Esophagus squamous epithelium (tissue), 5 donors: ENCODE measurements at regions not wholly inside any gene's neighbourhood (a gene's known extent, or its start where the extent isn't known, plus 50 kb on each side); places are given as distances from the start of the nearest gene placed in this dataset.

Experiments
- DNase-seq: peaks from one replicate; lab custom pipeline; 2025; lab: John Stamatoyannopoulos, UW
- H3K27ac ChIP-seq, 4 donors: fragments of 200-600 bp; sonication (generic); one replicate each; pipeline ENCODE4 v1.5.1; 2016 to 2019; ENCODE audit warnings: mild to moderate bottlenecking in 1 of 4
- H3K27me3 ChIP-seq, 4 donors: fragments of 200-600 bp; sonication (generic); 1 replicate in 3 of 4; 2 replicates in 1 of 4; pipeline versions ENCODE4 v1.5.1 to v1.6.0; 2017 to 2021; ENCODE audit warnings: antibody characterized with exemption in 1 of 4
- H3K36me3 ChIP-seq, 3 donors: fragments of 200-600 bp; sonication (generic); one replicate each; pipeline ENCODE4 v1.5.1; 2016 to 2019
- H3K4me1 ChIP-seq, 3 donors: fragments of 200-600 bp; sonication (generic); one replicate each; pipeline ENCODE4 v1.5.1; 2017 to 2019
- H3K4me3 ChIP-seq, 4 donors: fragments of 200-600 bp; sonication (generic); 1 replicate in 3 of 4; 2 replicates in 1 of 4; pipeline ENCODE4 v1.5.1; 2016 to 2019; ENCODE audit warnings: mild to moderate bottlenecking in 2 of 4, moderate library complexity in 1 of 4
- H3K9me3 ChIP-seq, 3 donors: fragments of 200-600 bp; sonication (generic); one replicate each; pipeline ENCODE4 v1.5.1; 2016 to 2019
- POLR2A ChIP-seq, 4 donors: fragments of 450-650 bp; IDR thresholded peaks; one replicate each; pipeline ENCODE4 v1.6.1; 2017; ENCODE audit warnings: antibody characterized with exemption in 4 of 4, mild to moderate bottlenecking in 4 of 4, moderate library complexity in 3 of 4
- WGBS, 2 donors: methylation state at CpG; one replicate each; pipeline ENCODE4 v1.1.5; 2018; 5-methylcytosine and 5-hydroxymethylcytosine counted together
- intact Hi-C: fragments of 100-400 bp; cut with DNase I; formaldehyde crosslinking; loops from one replicate; pipeline ENCODE4 v1.15.0; 2022
- TF ChIP-seq, protein P1 (sequence below), 6 experiments: fragments of 450-650 bp in 4 of 6; fragments of 200-600 bp in 2 of 6; sonication (generic) in 2 of 6; IDR thresholded peaks; one replicate each; pipeline ENCODE4 v1.5.1; 2016 to 2019; ENCODE audit warnings: antibody characterized with exemption in 6 of 6, mild to moderate bottlenecking in 4 of 6, moderate library complexity in 4 of 6
- donor health status: DM: yes; HTN: yes; CAD: no.

DNA sequence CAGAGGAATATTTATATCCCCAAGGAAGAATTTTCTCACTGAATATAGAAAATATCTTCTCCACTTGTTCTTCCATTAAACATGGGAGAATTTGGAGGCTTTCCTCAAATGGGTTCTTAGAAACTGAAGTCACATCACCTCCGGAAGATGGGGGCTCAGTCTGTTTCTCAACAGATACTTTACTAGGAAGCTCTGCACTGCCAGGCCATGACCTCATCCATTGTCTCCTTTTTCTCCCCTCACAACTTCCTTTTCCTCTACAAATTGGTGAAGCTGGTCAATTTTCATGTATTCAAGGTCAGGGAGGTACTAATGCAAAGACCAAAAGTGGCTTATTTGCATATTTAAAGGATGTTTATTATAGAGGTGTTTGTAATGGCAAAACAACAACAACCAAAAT, 173.1 kb downstream of the RNF152 start:
- 53 to 82% methylated on average over 1 of the region's 1 CpG for WGBS, 2 donors
- no peaks in the 10 kb centered on the region for H3K9me3 ChIP-seq
- H3K4me1 ChIP-seq: no peaks in the 10 kb centered on the region
- intact Hi-C loops: no loop called here
- H3K36me3 ChIP-seq: no peaks in the 10 kb centered on the region
- peaks cover 0 to 3% (median 0%) of the 10 kb centered on the region in 4 donors for H3K27me3 ChIP-seq
- DNase-seq: no peak
- H3K27ac ChIP-seq: no peak overlapping the region
- H3K4me3 ChIP-seq: no peak overlapping the region
- TF ChIP-seq POLR2A (IDR thresholded peaks at IDR 0.05): no peak
- TF ChIP-seq, protein P1, sequence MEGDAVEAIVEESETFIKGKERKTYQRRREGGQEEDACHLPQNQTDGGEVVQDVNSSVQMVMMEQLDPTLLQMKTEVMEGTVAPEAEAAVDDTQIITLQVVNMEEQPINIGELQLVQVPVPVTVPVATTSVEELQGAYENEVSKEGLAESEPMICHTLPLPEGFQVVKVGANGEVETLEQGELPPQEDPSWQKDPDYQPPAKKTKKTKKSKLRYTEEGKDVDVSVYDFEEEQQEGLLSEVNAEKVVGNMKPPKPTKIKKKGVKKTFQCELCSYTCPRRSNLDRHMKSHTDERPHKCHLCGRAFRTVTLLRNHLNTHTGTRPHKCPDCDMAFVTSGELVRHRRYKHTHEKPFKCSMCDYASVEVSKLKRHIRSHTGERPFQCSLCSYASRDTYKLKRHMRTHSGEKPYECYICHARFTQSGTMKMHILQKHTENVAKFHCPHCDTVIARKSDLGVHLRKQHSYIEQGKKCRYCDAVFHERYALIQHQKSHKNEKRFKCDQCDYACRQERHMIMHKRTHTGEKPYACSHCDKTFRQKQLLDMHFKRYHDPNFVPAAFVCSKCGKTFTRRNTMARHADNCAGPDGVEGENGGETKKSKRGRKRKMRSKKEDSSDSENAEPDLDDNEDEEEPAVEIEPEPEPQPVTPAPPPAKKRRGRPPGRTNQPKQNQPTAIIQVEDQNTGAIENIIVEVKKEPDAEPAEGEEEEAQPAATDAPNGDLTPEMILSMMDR (IDR thresholded peaks at IDR 0.05): no peak

DNA sequence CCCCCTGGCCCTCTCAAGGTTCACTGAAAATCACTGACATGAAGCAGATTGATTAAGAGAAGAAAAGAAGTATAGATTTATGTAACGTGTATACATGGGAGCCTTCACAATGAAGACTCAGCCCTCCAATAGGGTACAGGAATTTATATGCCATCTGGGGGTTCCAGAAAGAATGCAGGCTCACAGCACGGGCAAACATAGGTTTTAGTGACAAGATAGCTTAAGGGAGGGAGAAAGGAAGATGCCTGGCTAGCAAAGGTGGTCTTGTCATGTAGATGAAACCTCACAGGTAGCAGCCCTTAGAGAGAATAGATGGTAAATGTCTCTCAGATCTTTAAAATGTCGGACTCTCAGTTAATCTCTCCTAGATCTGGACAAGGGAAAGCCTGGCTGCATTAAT, 173.9 kb downstream of the RNF152 start:
- no peak for DNase-seq
- Histone ChIP-seq H3K4me3 (no peak overlapping the region), H3K27ac (no peak overlapping the region), H3K9me3 (no peaks in the 10 kb centered on the region), H3K4me1 (no peaks in the 10 kb centered on the region), H3K27me3 (peaks cover 0 to 3% (median 0%) of the 10 kb centered on the region in 4 donors), H3K36me3 (no peaks in the 10 kb centered on the region)
- intact Hi-C loops: no loop called here
- 63 to 65% methylated on average over 3 of the region's 3 CpGs for WGBS, 2 donors
- TF ChIP-seq POLR2A (IDR thresholded peaks at IDR 0.05): no peak
- TF ChIP-seq, protein P1 (IDR thresholded peaks at IDR 0.05): no peak

DNA sequence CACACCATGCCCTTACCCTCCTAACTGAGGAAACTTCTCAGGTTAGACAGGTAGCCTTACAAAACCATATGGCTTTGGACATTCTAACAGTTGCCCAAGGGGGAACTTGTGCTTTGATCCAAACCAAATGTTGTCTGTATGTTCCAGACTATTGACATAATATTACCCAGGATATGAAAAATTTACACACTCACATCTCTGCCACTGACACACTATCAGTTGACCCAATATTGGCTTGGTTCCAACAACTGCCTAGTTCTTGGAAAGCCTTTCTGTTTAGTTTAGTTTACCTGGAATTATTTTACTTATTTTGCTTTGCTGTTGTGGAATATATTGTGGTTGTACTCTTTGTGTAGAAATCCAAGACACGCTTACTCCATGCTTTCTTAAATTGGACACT, 178.4 kb downstream of the RNF152 start:
- WGBS, 2 donors: 85 to 92% methylated on average over 1 of the region's 1 CpG
- Histone ChIP-seq H3K4me3 (no peak overlapping the region), H3K36me3 (no peaks in the 10 kb centered on the region), H3K27ac (no peak overlapping the region), H3K9me3 (no peaks in the 10 kb centered on the region), H3K4me1 (no peaks in the 10 kb centered on the region), H3K27me3 (peaks cover 0 to 1% (median 0%) of the 10 kb centered on the region in 4 donors)
- no peak for DNase-seq
- intact Hi-C loops: no loop called here
- no peak for TF ChIP-seq POLR2A (IDR thresholded peaks at IDR 0.05)
- TF ChIP-seq, protein P1 (IDR thresholded peaks at IDR 0.05): no peak

DNA sequence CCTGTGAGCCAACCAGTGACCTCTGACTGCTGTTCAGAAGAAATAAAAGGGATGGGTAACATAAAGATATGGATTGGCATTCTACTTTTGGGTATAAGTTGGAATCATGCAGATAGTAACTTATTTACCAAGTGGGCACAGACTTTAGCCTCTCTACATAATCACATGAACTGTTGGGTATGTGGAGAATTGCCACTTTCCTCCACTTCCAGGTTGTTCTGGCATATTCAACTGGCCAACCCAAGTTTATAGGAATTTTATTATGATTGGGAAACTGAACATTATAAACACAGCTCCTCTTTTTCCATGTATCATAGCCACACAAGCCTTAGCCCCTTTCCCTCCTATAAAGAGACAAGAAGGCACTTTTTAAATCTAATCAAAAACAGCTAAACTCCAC, 179.3 kb downstream of the RNF152 start:
- TF ChIP-seq, protein P1 (IDR thresholded peaks at IDR 0.05): no peak
- no peak for TF ChIP-seq POLR2A (IDR thresholded peaks at IDR 0.05)
- Histone ChIP-seq H3K4me3 (no peak overlapping the region), H3K36me3 (no peaks in the 10 kb centered on the region), H3K9me3 (no peaks in the 10 kb centered on the region), H3K27me3 (no peaks in the 10 kb centered on the region), H3K27ac (no peak overlapping the region), H3K4me1 (no peaks in the 10 kb centered on the region)
- DNase-seq: no peak
- intact Hi-C loops: no loop called here

DNA sequence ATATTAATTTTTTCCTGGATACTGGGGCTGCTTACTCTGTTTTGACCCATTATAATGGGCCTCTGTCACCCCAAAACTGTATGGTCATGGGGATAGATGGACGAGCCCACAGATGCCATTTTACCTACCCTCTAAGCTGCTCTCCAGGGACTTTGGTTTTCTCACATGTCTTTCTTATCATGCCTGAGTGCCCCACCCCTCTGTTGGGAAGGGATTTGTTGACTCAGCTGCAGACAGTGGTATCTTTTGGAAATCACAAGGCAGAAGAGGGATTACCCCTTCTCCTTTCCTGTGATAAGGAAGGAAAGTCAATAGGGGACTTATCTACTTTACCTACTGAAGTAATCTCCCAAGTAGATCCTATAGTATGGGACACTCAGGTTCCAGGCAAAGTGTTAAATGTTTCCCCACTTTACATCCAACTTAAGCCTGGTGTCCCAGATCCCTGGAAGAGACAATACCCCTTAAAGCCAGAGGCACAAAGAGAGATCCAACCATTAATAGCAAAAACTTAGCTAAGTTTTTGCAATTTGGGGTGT, 182.7 kb downstream of the RNF152 start:
- intact Hi-C loops: no loop called here
- no peaks in the 10 kb centered on the region for H3K27me3 ChIP-seq
- H3K4me1 ChIP-seq: no peaks in the 10 kb centered on the region
- H3K27ac ChIP-seq: no peak overlapping the region
- H3K9me3 ChIP-seq: no peaks in the 10 kb centered on the region
- no peak for DNase-seq
- TF ChIP-seq POLR2A (IDR thresholded peaks at IDR 0.05): no peak
- TF ChIP-seq, protein P1 (IDR thresholded peaks at IDR 0.05): no peak
- WGBS, 2 donors: 81 to 83% methylated on average over 1 of the region's 1 CpG
- no peak overlapping the region for H3K4me3 ChIP-seq
- H3K36me3 ChIP-seq: no peaks in the 10 kb centered on the region
